MM.1S (cell line): ENCODE measurements at regions not wholly inside any gene's neighbourhood (a gene's known extent, or its start where the extent isn't known, plus 50 kb on each side); places are given as distances from the start of the nearest gene placed in this dataset.
A peak's percentile ranks its signal among the peaks of the same experiment; 100 is the strongest.

Experiments used
- DNase-seq: peaks from one replicate; pipeline ENCODE4 v3.0.0-alpha.2; 2015
- H2AFZ ChIP-seq: fragments of 300-600 bp; sonication (generic); 2 replicates; pipeline ENCODE4 v1.6.0; 2016; ENCODE audit warnings: antibody characterized with exemption, low read length
- H3F3A ChIP-seq: fragments of 300-600 bp; sonication (generic); 2 replicates; pipeline ENCODE4 v1.6.1; 2016; ENCODE audit warnings: mild to moderate bottlenecking, antibody characterized with exemption, low read length, moderate library complexity, mixed read lengths; ENCODE audit not compliant: insufficient read depth
- H3K27ac ChIP-seq: fragments of 300-600 bp; sonication (generic); 2 replicates; pipeline ENCODE4 v1.5.1; 2016; ENCODE audit warnings: mild to moderate bottlenecking, low read length
- H3K27me3 ChIP-seq: fragments of 300-600 bp; sonication (generic); replicated peaks from 2 replicates; pipeline ENCODE4 v1.6.0; 2016; ENCODE audit warnings: low read length; ENCODE audit not compliant: insufficient read depth
- H3K36me3 ChIP-seq: fragments of 300-600 bp; sonication (generic); replicated peaks from 2 replicates; pipeline ENCODE4 v1.6.1; 2016; ENCODE audit warnings: mild to moderate bottlenecking, low read length, mixed read lengths; ENCODE audit not compliant: insufficient read depth
- H3K4me1 ChIP-seq: fragments of 300-600 bp; sonication (generic); 2 replicates; pipeline ENCODE4 v1.6.1; 2016; ENCODE audit warnings: low read length, mixed read lengths
- H3K4me2 ChIP-seq: fragments of 300-600 bp; sonication (generic); 2 replicates; pipeline ENCODE4 v1.6.0; 2016; ENCODE audit warnings: low read depth, low read length
- H3K4me3 ChIP-seq: fragments of 300-600 bp; sonication (generic); 2 replicates; pipeline ENCODE4 v1.5.1; 2016; ENCODE audit warnings: low read length, mixed read lengths
- H3K79me2 ChIP-seq: fragments of 300-600 bp; sonication (generic); 2 replicates; pipeline ENCODE4 v1.6.1; 2016; ENCODE audit warnings: mixed run types, low read length, mixed read lengths
- H3K9ac ChIP-seq: fragments of 300-600 bp; sonication (generic); 2 replicates; pipeline ENCODE4 v1.6.1; 2016; ENCODE audit warnings: low read length, mixed read lengths
- H3K9me2 ChIP-seq: fragments of 300-600 bp; sonication (generic); replicated peaks from 2 replicates; pipeline ENCODE4 v1.6.1; 2016; ENCODE audit warnings: mild to moderate bottlenecking, low read length, mixed read lengths; ENCODE audit not compliant: insufficient read depth
- H3K9me3 ChIP-seq: fragments of 300-600 bp; sonication (generic); replicated peaks from 2 replicates; pipeline ENCODE4 v1.6.1; 2016; ENCODE audit warnings: mild to moderate bottlenecking, low read length, mixed read lengths; ENCODE audit not compliant: insufficient read depth
- H4K20me1 ChIP-seq: fragments of 300-600 bp; sonication (generic); 2 replicates; pipeline ENCODE4 v1.6.1; 2016; ENCODE audit warnings: mild to moderate bottlenecking, low read length, moderate library complexity, mixed read lengths; ENCODE audit not compliant: insufficient read depth
- EZH2 ChIP-seq: fragments of 300-600 bp; sonication (generic); optimal IDR thresholded peaks from 2 replicates; pipeline ENCODE3; 2017; ENCODE audit warnings: low read depth, mild to moderate bottlenecking, antibody characterized with exemption, low read length, mixed read lengths
- EZH2phosphoT487 ChIP-seq: fragments of 300-600 bp; sonication (generic); IDR thresholded peaks from 2 replicates; pipeline ENCODE4 v1.6.1; 2018; ENCODE audit warnings: antibody characterized with exemption, low read length
- TF ChIP-seq, protein P1 (sequence below): fragments of 300-600 bp; sonication (generic); IDR thresholded peaks from 2 replicates; pipeline ENCODE4 v1.5.1; 2016; ENCODE audit warnings: antibody characterized with exemption, low read length, mixed read lengths

- no peaks in the 10 kb centered on the region for H3K9me2 ChIP-seq
- H2AFZ ChIP-seq, result no peak overlapping the region
- H3K27ac ChIP-seq, result no peak overlapping the region
- no peaks in the 10 kb centered on the region for H3K79me2 ChIP-seq
- H3K27me3 ChIP-seq, result no peaks in the 10 kb centered on the region
- no peak overlapping the region for H3K9ac ChIP-seq
- H3K4me1 ChIP-seq, result no peaks in the 10 kb centered on the region
- DNase-seq, result no peak
- no peak overlapping the region for H3K4me3 ChIP-seq
- H3K4me2 ChIP-seq, result no peak overlapping the region
- H3K36me3 ChIP-seq, result no peaks in the 10 kb centered on the region
- no peaks in the 10 kb centered on the region for H3F3A ChIP-seq
- H4K20me1 ChIP-seq, result no peaks in the 10 kb centered on the region
- H3K9me3 ChIP-seq, result no peaks in the 10 kb centered on the region
- TF ChIP-seq, protein P1, sequence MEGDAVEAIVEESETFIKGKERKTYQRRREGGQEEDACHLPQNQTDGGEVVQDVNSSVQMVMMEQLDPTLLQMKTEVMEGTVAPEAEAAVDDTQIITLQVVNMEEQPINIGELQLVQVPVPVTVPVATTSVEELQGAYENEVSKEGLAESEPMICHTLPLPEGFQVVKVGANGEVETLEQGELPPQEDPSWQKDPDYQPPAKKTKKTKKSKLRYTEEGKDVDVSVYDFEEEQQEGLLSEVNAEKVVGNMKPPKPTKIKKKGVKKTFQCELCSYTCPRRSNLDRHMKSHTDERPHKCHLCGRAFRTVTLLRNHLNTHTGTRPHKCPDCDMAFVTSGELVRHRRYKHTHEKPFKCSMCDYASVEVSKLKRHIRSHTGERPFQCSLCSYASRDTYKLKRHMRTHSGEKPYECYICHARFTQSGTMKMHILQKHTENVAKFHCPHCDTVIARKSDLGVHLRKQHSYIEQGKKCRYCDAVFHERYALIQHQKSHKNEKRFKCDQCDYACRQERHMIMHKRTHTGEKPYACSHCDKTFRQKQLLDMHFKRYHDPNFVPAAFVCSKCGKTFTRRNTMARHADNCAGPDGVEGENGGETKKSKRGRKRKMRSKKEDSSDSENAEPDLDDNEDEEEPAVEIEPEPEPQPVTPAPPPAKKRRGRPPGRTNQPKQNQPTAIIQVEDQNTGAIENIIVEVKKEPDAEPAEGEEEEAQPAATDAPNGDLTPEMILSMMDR, result no peak
- TF ChIP-seq EZH2phosphoT487 (no peak), EZH2 (no peak)
Observed at GRCh38 chr6:26149240-26149639, 62.0 kb downstream of the HFE start.

DNA sequence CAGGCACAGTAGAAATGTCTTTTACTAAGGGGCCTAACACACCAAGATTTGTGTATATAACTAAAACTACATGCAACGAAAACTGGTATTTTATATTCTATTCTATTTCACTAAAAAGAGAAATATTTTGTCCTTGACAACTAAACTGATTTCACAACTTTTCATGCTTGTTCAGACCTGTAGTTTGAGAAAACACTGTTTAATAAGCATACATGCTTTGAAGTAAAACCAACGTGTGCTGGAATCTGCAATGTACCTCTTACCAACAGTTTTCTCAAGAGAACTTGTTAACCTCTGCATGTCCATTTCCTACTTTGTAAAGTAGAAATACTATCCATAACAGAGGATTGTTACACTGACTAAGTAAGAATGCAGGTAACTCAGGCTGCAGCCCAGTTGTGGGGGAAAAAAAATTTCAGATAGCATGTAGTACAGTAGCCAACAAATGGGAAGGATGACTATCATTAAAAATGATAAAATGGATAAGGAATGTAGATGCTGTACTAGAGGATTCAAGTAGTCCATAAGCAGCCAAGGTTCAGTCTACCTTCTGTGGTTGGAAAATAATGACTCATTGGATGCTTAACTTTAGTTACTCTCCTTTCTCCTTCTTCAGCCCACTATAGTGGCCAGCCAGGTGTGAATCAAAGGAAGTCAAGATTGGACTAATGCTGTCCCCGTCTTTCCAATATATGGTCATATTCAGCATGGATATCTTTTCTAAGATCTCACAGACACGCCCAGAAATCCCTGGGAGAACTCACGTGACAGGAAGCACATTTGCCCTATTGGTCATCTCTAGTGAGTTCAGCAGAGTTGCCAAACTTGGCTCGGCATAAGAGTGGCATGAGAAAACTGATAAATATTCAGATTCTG lies 65.2 kb downstream of the HFE start:
- Histone ChIP-seq H3K9me3 (no peaks in the 10 kb centered on the region), H3K79me2 (no peaks in the 10 kb centered on the region), H4K20me1 (no peaks in the 10 kb centered on the region), H3K9ac (no peak overlapping the region), H3K36me3 (no peaks in the 10 kb centered on the region), H2AFZ (no peak overlapping the region), H3K4me2 (no peak overlapping the region), H3K4me3 (no peak overlapping the region), H3K4me1 (peaks cover 7% of the 10 kb centered on the region), H3K27me3 (no peaks in the 10 kb centered on the region), H3K27ac (no peak overlapping the region), H3K9me2 (no peaks in the 10 kb centered on the region), H3F3A (peaks cover 13% of the 10 kb centered on the region)
- TF ChIP-seq, protein P1, result no peak
- TF ChIP-seq EZH2phosphoT487 (no peak), EZH2 (no peak)
- no peak for DNase-seq

DNA sequence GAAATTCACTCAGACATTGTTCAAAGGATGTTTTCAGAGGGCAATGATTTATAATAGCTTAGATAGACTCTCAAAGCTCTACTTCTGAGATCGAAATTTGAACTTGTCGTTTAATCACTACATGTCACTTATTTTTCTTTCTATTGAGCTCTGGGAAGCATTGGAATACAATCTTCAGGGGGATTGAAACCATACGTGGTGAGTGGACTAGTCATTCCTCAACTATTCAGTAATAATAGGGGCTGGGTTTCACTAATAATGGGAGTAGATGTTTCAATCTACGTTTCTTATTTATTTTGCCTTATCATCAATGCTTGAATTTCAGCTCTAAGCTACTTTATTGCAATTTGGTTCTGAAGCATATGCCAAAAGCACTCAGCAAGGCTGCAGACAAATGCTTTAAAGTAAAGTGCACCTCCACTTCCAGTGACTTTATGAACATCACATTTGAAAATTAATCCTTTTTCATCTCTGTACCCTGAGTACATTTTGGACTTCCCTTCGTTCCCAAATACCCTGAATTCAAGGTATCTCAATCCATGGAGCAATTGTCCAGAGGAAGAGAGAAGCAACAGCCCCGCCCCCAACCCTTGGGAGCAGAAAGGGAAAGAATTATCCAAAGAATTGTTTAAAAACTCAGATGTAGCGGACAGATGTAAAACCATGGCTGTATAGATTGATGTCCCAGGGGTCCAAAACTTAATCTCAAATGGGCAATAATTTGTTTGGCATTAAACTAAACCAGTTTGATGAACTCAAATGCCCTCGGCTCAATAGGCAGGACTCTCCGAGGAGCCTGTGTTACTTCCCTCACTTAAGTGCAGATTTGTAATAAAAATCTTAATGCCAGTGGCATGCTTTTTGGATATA lies 68.1 kb downstream of the HFE start:
- Histone ChIP-seq H3K4me3 (peak overlapping the region; percentile 66), H3K4me2 (peak overlapping the region; percentile 82), H4K20me1 (no peaks in the 10 kb centered on the region), H3K9me3 (no peaks in the 10 kb centered on the region), H3K9me2 (no peaks in the 10 kb centered on the region), H3F3A (peaks cover 38% of the 10 kb centered on the region), H3K79me2 (peaks cover 7% of the 10 kb centered on the region; the same call in 1 of the 2 replicates), H3K36me3 (no peaks in the 10 kb centered on the region), H3K27ac (peak overlapping the region; percentile 97), H3K9ac (peak overlapping the region; percentile 96), H2AFZ (peak overlapping the region; percentile 68), H3K4me1 (peaks cover 7% of the 10 kb centered on the region), H3K27me3 (no peaks in the 10 kb centered on the region)
- peak; percentile 27 for DNase-seq
- TF ChIP-seq EZH2 (no peak), EZH2phosphoT487 (no peak)
- TF ChIP-seq, protein P1, result no peak
